ENCODE measurements at regions not wholly inside any gene's neighbourhood (a gene's known extent, or its start where the extent isn't known, plus 50 kb on each side); places are given as distances from the start of the nearest gene placed in this dataset.

- TF ChIP-seq, protein P1, sequence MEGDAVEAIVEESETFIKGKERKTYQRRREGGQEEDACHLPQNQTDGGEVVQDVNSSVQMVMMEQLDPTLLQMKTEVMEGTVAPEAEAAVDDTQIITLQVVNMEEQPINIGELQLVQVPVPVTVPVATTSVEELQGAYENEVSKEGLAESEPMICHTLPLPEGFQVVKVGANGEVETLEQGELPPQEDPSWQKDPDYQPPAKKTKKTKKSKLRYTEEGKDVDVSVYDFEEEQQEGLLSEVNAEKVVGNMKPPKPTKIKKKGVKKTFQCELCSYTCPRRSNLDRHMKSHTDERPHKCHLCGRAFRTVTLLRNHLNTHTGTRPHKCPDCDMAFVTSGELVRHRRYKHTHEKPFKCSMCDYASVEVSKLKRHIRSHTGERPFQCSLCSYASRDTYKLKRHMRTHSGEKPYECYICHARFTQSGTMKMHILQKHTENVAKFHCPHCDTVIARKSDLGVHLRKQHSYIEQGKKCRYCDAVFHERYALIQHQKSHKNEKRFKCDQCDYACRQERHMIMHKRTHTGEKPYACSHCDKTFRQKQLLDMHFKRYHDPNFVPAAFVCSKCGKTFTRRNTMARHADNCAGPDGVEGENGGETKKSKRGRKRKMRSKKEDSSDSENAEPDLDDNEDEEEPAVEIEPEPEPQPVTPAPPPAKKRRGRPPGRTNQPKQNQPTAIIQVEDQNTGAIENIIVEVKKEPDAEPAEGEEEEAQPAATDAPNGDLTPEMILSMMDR (IDR thresholded peaks at IDR 0.05; ENCODE audit: low read length), result no peak; the same call in 1 of the 2 replicates
- TF ChIP-seq EZH2 (IDR thresholded peaks at IDR 0.05; ENCODE audit: borderline replicate concordance, low read length), result no peak
Measured at GRCh38 chrX:4550018-4550417, 836.6 kb upstream of the PRKX start.

Data from OCI-LY1 (cell line).